ENCODE measurements at regions not wholly inside any gene's neighbourhood (a gene's known extent, or its start where the extent isn't known, plus 50 kb on each side); places are given as distances from the start of the nearest gene placed in this dataset.

DNA sequence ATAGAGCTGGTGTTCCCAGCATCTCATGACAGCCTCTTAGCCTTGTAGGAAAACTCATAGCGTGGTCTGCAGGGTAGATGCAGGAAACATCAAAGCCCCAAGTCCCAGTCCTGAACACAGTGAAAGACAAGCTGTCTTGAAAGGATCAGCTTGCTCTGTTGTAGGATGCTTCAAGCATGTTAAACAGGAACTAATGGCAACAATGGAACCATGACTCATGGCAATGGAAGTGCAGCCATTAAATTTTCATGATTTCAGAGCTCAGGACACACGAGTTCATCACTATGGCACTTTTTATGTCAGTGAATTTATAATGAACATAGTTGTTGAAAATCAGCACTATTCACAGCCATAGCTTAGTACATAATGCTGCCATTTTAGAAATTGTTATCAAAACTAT is 367.7 kb downstream of the KIF16B start:
- no peak overlapping the region for H3K27ac ChIP-seq
- no peak for DNase-seq
- TF ChIP-seq POLR2A (IDR thresholded peaks at IDR 0.05), result no peak
- no peaks in the 10 kb centered on the region for H3K9me3 ChIP-seq
- 51 to 75% methylated on average over 2 of the region's 2 CpGs for WGBS, 2 donors
- intact Hi-C loops (cut with DNase I), result no loop called here
- no peak overlapping the region for H3K4me3 ChIP-seq
- H3K36me3 ChIP-seq, result no peaks in the 10 kb centered on the region
- peaks cover 0 to 15% (median 0%) of the 10 kb centered on the region in 4 donors for H3K4me1 ChIP-seq
- no peaks in the 10 kb centered on the region for H3K27me3 ChIP-seq

DNA sequence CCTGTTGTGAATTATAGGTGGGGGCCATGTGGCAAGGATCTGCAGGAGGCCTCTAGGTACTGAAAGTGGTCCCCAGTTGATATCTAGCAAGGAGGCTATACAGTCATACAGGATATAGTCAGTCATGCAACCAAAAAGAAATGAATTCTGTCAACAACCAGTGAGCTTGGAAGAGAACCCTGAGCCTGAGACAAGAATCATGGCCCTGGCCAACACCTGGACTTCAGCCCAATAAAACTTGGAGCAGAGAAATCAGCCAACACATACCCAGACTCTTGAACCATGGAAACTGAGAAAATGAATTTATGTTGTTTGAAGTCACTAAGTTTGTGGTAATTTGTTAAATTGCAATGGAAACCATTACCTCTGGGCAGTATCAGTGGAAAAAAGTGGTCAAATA is 370.2 kb downstream of the KIF16B start:
- Histone ChIP-seq H3K4me3 (no peak overlapping the region), H3K4me1 (peaks cover 0 to 15% (median 0%) of the 10 kb centered on the region in 4 donors), H3K36me3 (no peaks in the 10 kb centered on the region), H3K27me3 (no peaks in the 10 kb centered on the region), H3K27ac (peak overlapping the region in 1 of 4 donors; percentile 35), H3K9me3 (no peaks in the 10 kb centered on the region)
- DNase-seq, result no peak
- TF ChIP-seq EP300 (IDR thresholded peaks at IDR 0.05), result no peak
- peak in 2 of 4 donors; percentile 41 to 46 for TF ChIP-seq POLR2AphosphoS5 (IDR thresholded peaks at IDR 0.05)
- TF ChIP-seq POLR2A (IDR thresholded peaks at IDR 0.05), result no peak
- TF ChIP-seq, protein P1, sequence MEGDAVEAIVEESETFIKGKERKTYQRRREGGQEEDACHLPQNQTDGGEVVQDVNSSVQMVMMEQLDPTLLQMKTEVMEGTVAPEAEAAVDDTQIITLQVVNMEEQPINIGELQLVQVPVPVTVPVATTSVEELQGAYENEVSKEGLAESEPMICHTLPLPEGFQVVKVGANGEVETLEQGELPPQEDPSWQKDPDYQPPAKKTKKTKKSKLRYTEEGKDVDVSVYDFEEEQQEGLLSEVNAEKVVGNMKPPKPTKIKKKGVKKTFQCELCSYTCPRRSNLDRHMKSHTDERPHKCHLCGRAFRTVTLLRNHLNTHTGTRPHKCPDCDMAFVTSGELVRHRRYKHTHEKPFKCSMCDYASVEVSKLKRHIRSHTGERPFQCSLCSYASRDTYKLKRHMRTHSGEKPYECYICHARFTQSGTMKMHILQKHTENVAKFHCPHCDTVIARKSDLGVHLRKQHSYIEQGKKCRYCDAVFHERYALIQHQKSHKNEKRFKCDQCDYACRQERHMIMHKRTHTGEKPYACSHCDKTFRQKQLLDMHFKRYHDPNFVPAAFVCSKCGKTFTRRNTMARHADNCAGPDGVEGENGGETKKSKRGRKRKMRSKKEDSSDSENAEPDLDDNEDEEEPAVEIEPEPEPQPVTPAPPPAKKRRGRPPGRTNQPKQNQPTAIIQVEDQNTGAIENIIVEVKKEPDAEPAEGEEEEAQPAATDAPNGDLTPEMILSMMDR (IDR thresholded peaks at IDR 0.05), result no peak
- intact Hi-C loops (cut with DNase I), result no loop called here

DNA sequence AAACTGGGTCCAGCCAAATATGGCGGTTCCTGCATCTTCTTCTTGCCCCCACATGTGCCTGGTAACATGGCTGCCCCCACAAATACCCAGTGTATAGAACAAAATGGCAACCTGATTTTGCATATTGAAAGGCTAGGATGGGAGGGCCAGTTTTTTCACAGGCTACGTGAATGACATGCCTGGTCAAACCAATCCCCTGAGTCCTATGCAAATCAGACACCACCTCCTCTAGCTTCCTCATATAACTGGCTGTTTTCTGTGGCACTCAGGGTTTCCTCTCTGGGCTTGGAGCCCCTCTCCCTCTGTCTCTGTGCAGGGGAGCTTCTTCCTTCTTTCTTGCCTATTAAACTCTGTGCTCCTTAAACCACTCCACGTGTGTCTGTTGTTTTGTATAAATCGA is 372.1 kb downstream of the KIF16B start:
- H3K36me3 ChIP-seq, result no peaks in the 10 kb centered on the region
- TF ChIP-seq, protein P1 (IDR thresholded peaks at IDR 0.05), result no peak
- TF ChIP-seq POLR2A (IDR thresholded peaks at IDR 0.05) (no peak), EP300 (IDR thresholded peaks at IDR 0.05) (no peak), POLR2AphosphoS5 (IDR thresholded peaks at IDR 0.05) (no peak)
- WGBS, 2 donors, result 91 to 93% methylated on average over 4 of the region's 4 CpGs
- H3K27me3 ChIP-seq, result no peaks in the 10 kb centered on the region
- DNase-seq, result no peak
- no peaks in the 10 kb centered on the region for H3K9me3 ChIP-seq
- H3K4me1 ChIP-seq, result peaks cover 0 to 19% (median 0%) of the 10 kb centered on the region in 4 donors
- no peak overlapping the region for H3K4me3 ChIP-seq
- intact Hi-C loops (cut with DNase I), result no loop called here
- H3K27ac ChIP-seq, result no peak overlapping the region

DNA sequence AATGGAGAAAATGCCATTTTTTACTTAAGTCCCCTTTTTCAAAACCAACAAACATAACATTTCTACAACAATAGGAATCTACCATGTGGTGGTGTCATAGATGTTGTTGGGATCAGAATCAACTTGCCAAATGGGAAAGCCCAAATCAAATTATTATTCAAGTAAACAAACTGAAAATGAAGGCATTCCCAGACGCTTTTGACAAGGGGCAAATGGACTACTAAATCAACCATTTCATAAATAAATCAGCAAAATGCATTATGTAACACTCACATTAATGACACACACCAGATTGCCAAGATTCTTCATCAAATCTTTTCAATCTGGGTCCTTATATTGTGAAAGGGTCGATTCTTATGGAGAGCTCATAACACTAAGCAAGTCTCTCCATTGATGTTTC is 375.6 kb downstream of the KIF16B start:
- no peaks in the 10 kb centered on the region for H3K9me3 ChIP-seq
- DNase-seq, result no peak
- no peak overlapping the region for H3K27ac ChIP-seq
- H3K27me3 ChIP-seq, result no peaks in the 10 kb centered on the region
- TF ChIP-seq EP300 (IDR thresholded peaks at IDR 0.05), result no peak
- no peak for TF ChIP-seq POLR2AphosphoS5 (IDR thresholded peaks at IDR 0.05)
- TF ChIP-seq POLR2A (IDR thresholded peaks at IDR 0.05), result no peak
- TF ChIP-seq, protein P1 (IDR thresholded peaks at IDR 0.05), result no peak
- H3K4me3 ChIP-seq, result no peak overlapping the region
- intact Hi-C loops (cut with DNase I), result no loop called here
- H3K36me3 ChIP-seq, result no peaks in the 10 kb centered on the region
- WGBS, 2 donors, result 64 to 66% methylated on average over 2 of the region's 2 CpGs
- H3K4me1 ChIP-seq, result peaks cover 0 to 28% (median 2%) of the 10 kb centered on the region in 4 donors

DNA sequence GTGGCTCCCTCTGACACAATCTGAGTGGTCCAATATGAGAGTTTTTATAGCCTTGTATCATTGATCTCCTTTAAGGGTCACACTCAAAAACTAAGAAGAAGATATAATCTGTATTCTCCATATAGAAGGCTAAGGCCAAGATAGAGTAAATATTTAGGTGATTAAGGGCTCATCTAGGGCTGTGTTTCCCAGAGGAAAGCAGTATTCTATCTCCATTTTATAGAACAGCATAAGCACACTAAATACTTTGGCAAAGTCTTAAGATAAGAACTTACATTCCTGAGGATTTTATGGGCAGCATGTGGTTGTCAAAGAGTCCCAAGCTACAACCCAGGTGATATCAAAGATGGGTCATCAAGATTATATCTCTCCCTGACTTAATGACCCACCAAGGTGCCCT is 377.6 kb downstream of the KIF16B start:
- Histone ChIP-seq H3K4me3 (no peak overlapping the region), H3K36me3 (no peaks in the 10 kb centered on the region), H3K4me1 (peaks cover 0 to 30% (median 2%) of the 10 kb centered on the region in 4 donors), H3K27me3 (no peaks in the 10 kb centered on the region), H3K27ac (no peak overlapping the region), H3K9me3 (no peaks in the 10 kb centered on the region)
- TF ChIP-seq, protein P1 (IDR thresholded peaks at IDR 0.05), result no peak
- TF ChIP-seq EP300 (IDR thresholded peaks at IDR 0.05) (no peak), POLR2AphosphoS5 (IDR thresholded peaks at IDR 0.05) (no peak), POLR2A (IDR thresholded peaks at IDR 0.05) (no peak)
- intact Hi-C loops (cut with DNase I), result no loop called here
- no peak for DNase-seq
